GM21526 (cell line): ENCODE measurements at regions not wholly inside any gene's neighbourhood (a gene's known extent, or its start where the extent isn't known, plus 50 kb on each side); places are given as distances from the start of the nearest gene placed in this dataset.

Experiments used
- ATAC-seq: cut with Tn5 transposase; IDR thresholded peaks from one replicate; pipeline ENCODE4 v1.9.1; 2021; ENCODE audit warnings: moderate library complexity; ENCODE audit not compliant: unreplicated experiment, low FRiP score

- no peak for ATAC-seq
Measured at GRCh38 chr12:58131986-58132755, 190.8 kb downstream of the ATP23 start.

GRCh38 chr12:58138424-58138823, 197.1 kb downstream of the ATP23 start:
- no peak for ATAC-seq

GRCh38 chr12:58139894-58140293, 198.5 kb downstream of the ATP23 start:
- ATAC-seq = no peak

- ATAC-seq = no peak
Measured at GRCh38 chr12:58140395-58140794, 199.0 kb downstream of the ATP23 start.

GRCh38 chr12:58142991-58143390, 201.6 kb downstream of the ATP23 start:
- ATAC-seq = no peak

- no peak for ATAC-seq
Measured at GRCh38 chr12:58143498-58143995, 202.2 kb downstream of the ATP23 start.

- no peak for ATAC-seq
Measured at GRCh38 chr12:58148405-58148804, 207.0 kb downstream of the ATP23 start.

- ATAC-seq = no peak
Measured at GRCh38 chr12:58148976-58149375, 207.6 kb downstream of the ATP23 start.

- no peak for ATAC-seq
Measured at GRCh38 chr12:58154359-58154758, 213.0 kb downstream of the ATP23 start.

GRCh38 chr12:58156697-58157096, 215.3 kb downstream of the ATP23 start:
- no peak for ATAC-seq

GRCh38 chr12:58159941-58160340, 218.6 kb downstream of the ATP23 start:
- no peak for ATAC-seq

- ATAC-seq = no peak
Measured at GRCh38 chr12:58161773-58162172, 220.4 kb downstream of the ATP23 start.

GRCh38 chr12:58163021-58163420, 221.7 kb downstream of the ATP23 start:
- ATAC-seq = no peak

GRCh38 chr12:58166643-58167042, 225.3 kb downstream of the ATP23 start:
- ATAC-seq = no peak

GRCh38 chr12:58167622-58168021, 226.3 kb downstream of the ATP23 start:
- ATAC-seq = no peak

GRCh38 chr12:58169826-58170225, 228.5 kb downstream of the ATP23 start:
- ATAC-seq = no peak

- ATAC-seq = no peak
Measured at GRCh38 chr12:58171914-58172313, 230.5 kb downstream of the ATP23 start.

- no peak for ATAC-seq
Measured at GRCh38 chr12:58172433-58173073, 231.2 kb downstream of the ATP23 start.

GRCh38 chr12:58174316-58174715, 232.9 kb downstream of the ATP23 start:
- no peak for ATAC-seq

GRCh38 chr12:58176296-58176869, 235.0 kb downstream of the ATP23 start:
- no peak for ATAC-seq

GRCh38 chr12:58177366-58177765, 236.0 kb downstream of the ATP23 start:
- no peak for ATAC-seq

- ATAC-seq = no peak
Measured at GRCh38 chr12:58184212-58184611, 242.8 kb downstream of the ATP23 start.
